ENCODE measurements at regions not wholly inside any gene's neighbourhood (a gene's known extent, or its start where the extent isn't known, plus 50 kb on each side); places are given as distances from the start of the nearest gene placed in this dataset.

DNA sequence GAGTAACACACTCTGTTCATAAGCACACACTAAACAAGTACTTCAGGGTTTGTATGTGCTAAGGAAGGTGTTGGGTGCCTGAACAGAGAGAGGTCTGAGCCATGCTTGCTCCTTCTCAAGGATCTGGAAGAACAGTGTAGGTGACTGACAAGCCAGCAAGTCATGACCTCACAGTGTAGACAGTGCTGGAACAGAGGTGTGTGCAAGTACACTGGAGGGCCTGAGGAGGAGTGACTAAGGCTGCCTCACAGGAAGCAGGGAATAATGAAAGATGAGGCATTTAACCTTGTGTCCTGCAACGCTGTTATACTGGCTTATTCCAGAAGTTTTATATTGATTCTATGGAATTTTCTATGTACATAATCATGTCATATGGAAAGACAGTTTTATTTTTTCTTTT is 83.9 kb downstream of the TMEM174 start:
- TF ChIP-seq CTCF (optimal IDR thresholded peaks at IDR 0.05 in 1 of 3, IDR thresholded peaks at IDR 0.05 in 1 of 3, conservative IDR thresholded peaks at IDR 0.05 in 1 of 3; ENCODE audit: extremely low read depth in 1 of 3, insufficient read depth in 2 of 3, low read length in 3 of 3), result no peak
- TF ChIP-seq EZH2 (IDR thresholded peaks at IDR 0.05; ENCODE audit: low read length), result no peak
